ENCODE measurements at regions not wholly inside any gene's neighbourhood (a gene's known extent, or its start where the extent isn't known, plus 50 kb on each side); places are given as distances from the start of the nearest gene placed in this dataset.

- intact Hi-C loops (cut with DNase I; ENCODE audit: low total_unique reads) = no loop called here
- H3K27me3 ChIP-seq = peaks cover 4 to 95% of the 10 kb centered on the region in 2 donors
- H3K36me3 ChIP-seq = no peaks in the 10 kb centered on the region
- H3K4me3 ChIP-seq = no peak overlapping the region
- no peak for DNase-seq (ENCODE audit: low spot score in 2 of 2)
- no peak overlapping the region for H3K27ac ChIP-seq
- TF ChIP-seq CTCF (IDR thresholded peaks at IDR 0.05) (no peak), POLR2A (IDR thresholded peaks at IDR 0.05) (no peak), POLR2AphosphoS5 (IDR thresholded peaks at IDR 0.05) (no peak)
- no peaks in the 10 kb centered on the region for H3K4me1 ChIP-seq
- no peaks in the 10 kb centered on the region for H3K9me3 ChIP-seq
Measured at GRCh38 chr17:79154951-79155585, 80.4 kb downstream of the ENGASE start.

GRCh38 chr17:79154446-79154845 lies 79.8 kb downstream of the ENGASE start:
- Histone ChIP-seq H3K9me3 (no peaks in the 10 kb centered on the region), H3K27ac (no peak overlapping the region), H3K4me1 (no peaks in the 10 kb centered on the region), H3K27me3 (peaks cover 4 to 93% of the 10 kb centered on the region in 2 donors), H3K4me3 (no peak overlapping the region), H3K36me3 (no peaks in the 10 kb centered on the region)
- no peak for TF ChIP-seq POLR2AphosphoS5 (IDR thresholded peaks at IDR 0.05)
- TF ChIP-seq CTCF (IDR thresholded peaks at IDR 0.05) = no peak
- TF ChIP-seq POLR2A (IDR thresholded peaks at IDR 0.05) = no peak
- intact Hi-C loops (cut with DNase I; ENCODE audit: low total_unique reads) = no loop called here
- no peak for DNase-seq (ENCODE audit: low spot score in 2 of 2)

- H3K4me3 ChIP-seq = no peak overlapping the region
- no peaks in the 10 kb centered on the region for H3K36me3 ChIP-seq
- H3K4me1 ChIP-seq = no peaks in the 10 kb centered on the region
- peaks cover 4 to 93% of the 10 kb centered on the region in 2 donors for H3K27me3 ChIP-seq
- TF ChIP-seq POLR2AphosphoS5 (IDR thresholded peaks at IDR 0.05) (no peak), POLR2A (IDR thresholded peaks at IDR 0.05) (no peak), CTCF (IDR thresholded peaks at IDR 0.05) (no peak)
- no peak for DNase-seq (ENCODE audit: low spot score in 2 of 2)
- intact Hi-C loops (cut with DNase I; ENCODE audit: low total_unique reads) = no loop called here
- H3K9me3 ChIP-seq = no peaks in the 10 kb centered on the region
- no peak overlapping the region for H3K27ac ChIP-seq
Measured at GRCh38 chr17:79153367-79154130, 78.9 kb downstream of the ENGASE start.

GRCh38 chr17:79152636-79153035 lies 78.0 kb downstream of the ENGASE start:
- no peak overlapping the region for H3K4me3 ChIP-seq
- H3K27ac ChIP-seq = no peak overlapping the region
- H3K9me3 ChIP-seq = no peaks in the 10 kb centered on the region
- H3K36me3 ChIP-seq = no peaks in the 10 kb centered on the region
- TF ChIP-seq CTCF (IDR thresholded peaks at IDR 0.05) = no peak
- TF ChIP-seq POLR2AphosphoS5 (IDR thresholded peaks at IDR 0.05) = no peak
- no peak for TF ChIP-seq POLR2A (IDR thresholded peaks at IDR 0.05)
- H3K27me3 ChIP-seq = peaks cover 4 to 93% of the 10 kb centered on the region in 2 donors
- intact Hi-C loops (cut with DNase I; ENCODE audit: low total_unique reads) = no loop called here
- H3K4me1 ChIP-seq = no peaks in the 10 kb centered on the region
- no peak for DNase-seq (ENCODE audit: low spot score in 2 of 2)

GRCh38 chr17:79152110-79152509 lies 77.5 kb downstream of the ENGASE start:
- Histone ChIP-seq H3K4me3 (no peak overlapping the region), H3K27ac (no peak overlapping the region), H3K9me3 (no peaks in the 10 kb centered on the region), H3K36me3 (no peaks in the 10 kb centered on the region), H3K27me3 (peaks cover 4 to 93% of the 10 kb centered on the region in 2 donors), H3K4me1 (no peaks in the 10 kb centered on the region)
- intact Hi-C loops (cut with DNase I; ENCODE audit: low total_unique reads) = no loop called here
- no peak for TF ChIP-seq POLR2AphosphoS5 (IDR thresholded peaks at IDR 0.05)
- TF ChIP-seq POLR2A (IDR thresholded peaks at IDR 0.05) = no peak
- no peak for TF ChIP-seq CTCF (IDR thresholded peaks at IDR 0.05)
- no peak for DNase-seq (ENCODE audit: low spot score in 2 of 2)

Measured in breast epithelium (tissue), 4 donors.